HG02884 (cell line): ENCODE measurements at regions not wholly inside any gene's neighbourhood (a gene's known extent, or its start where the extent isn't known, plus 50 kb on each side); places are given as distances from the start of the nearest gene placed in this dataset.
"Not testable (repeated sequence)": the region's sequence is repeated elsewhere in the genome, so short reads cannot be mapped to it uniquely, and the experiment has no call there.

Experiments
- ATAC-seq: cut with Tn5 transposase; IDR thresholded peaks from one replicate; pipeline ENCODE4 v1.9.1; 2021; ENCODE audit warnings: mild to moderate bottlenecking, moderate library complexity; ENCODE audit not compliant: unreplicated experiment

DNA sequence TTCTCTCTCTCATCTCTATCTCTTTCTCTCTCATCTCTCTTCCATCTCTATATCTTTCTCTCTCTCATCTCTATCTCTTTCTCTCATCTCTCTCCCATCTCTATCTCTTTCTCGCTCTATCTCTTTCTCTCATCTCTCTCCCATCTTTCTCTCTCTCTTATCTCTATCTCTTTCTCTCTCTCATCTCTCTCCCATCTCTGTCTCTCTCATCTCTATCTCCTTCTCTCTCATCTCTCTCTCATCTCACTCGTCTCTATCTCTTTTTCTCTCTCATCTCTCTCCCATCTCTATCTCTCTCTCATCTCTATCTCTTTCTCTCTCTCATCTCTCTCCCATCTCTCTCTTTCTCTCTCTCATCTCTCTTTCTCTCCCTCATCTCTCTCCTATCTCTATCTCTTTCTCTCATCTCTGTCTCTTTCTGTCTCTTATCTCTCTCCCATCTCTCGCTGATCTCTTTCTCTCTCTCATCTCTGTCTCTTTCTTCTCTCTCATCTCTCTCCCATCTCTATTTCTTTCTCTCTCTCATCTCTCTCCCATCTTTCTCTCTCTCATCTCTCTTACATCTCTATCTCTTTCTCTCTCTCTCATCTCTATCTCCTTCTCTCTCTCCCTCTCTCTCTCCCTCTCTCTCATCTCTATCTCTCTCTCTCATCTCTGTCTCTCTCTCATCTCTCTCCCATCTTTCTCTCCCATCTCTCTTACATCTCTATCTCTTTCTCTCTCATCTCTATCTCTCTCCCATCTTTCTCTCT lies 388.7 kb downstream of the NPHP4 start:
- ATAC-seq = no peak

GRCh38 chr1:5602718-5603117 lies 389.5 kb downstream of the NPHP4 start:
- not testable (repeated sequence) for ATAC-seq

DNA sequence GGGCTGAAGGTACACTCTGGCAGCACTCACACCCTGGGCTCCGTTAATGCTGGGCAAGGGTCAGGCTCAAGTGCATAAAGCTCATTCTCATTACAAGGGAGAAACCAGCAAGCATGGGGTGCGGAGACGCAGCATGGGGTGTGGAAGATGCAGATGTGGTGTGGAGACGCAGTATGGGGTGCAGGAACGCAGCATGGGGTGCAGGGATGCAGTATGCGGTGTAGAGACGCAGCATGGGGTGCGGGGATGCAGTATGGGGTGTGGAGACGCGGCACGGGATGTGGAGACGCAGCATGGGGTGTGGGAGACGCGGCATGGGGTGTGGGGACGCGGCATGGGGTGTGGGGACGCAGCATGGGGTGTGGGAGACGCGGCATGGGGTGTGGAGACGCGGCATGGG lies 390.7 kb downstream of the NPHP4 start:
- no peak for ATAC-seq

DNA sequence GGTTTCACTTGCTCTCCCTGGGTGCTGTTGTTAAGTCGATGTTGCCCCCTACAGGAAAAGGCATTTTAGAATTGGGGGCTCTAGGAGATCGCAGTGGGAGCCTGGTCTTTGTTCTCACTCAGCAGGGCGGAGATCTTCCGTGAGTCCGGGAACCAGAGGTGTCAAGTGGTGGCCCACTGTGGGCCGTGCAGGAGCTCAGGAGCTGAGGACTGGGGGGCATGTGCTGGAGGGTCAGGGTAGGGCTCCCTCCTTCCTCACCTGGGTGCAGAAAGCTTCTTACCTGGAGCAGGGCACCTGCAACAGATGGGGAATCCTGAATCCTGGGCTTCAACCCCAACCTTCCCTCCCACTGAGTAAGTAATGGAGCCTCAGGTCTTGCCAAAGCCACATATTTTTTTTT lies 392.7 kb downstream of the NPHP4 start:
- ATAC-seq = no peak

- no peak for ATAC-seq
Measured at GRCh38 chr1:5598824-5599395, 393.3 kb downstream of the NPHP4 start.

- ATAC-seq = no peak
Measured at GRCh38 chr1:5597991-5598823, 394.0 kb downstream of the NPHP4 start.

DNA sequence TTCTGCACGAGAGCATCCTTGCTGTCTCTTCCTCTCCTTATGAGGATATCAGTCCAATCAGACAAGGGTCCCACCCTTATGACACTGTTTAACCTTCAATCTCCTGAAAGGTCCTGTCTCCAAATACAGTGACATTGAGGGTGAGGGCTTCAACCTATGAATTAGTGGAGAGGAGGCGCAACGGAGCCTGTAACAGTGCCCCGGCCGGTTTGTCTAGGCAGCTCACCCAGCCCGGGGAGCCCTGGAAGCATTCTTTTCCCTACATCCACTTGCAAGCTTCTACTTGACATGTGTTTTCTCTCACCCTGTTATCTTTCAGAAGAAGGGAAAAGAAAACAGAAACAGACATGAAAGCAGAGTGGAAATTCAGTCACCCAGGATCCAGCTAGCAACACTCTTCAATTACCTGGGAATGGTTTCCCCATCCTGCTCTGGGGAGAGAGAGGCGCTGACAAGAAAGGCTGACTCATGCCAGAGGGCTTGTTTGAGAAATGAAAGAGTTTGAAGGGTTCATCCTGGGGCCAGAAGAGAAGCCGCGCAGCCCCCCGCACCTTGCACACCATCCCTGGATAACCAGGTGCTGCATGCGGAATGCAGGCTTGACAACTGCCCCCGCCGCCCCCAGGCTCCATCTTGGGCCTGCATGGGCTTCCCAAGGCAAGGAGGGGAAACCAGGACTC lies 394.9 kb downstream of the NPHP4 start:
- no peak for ATAC-seq

DNA sequence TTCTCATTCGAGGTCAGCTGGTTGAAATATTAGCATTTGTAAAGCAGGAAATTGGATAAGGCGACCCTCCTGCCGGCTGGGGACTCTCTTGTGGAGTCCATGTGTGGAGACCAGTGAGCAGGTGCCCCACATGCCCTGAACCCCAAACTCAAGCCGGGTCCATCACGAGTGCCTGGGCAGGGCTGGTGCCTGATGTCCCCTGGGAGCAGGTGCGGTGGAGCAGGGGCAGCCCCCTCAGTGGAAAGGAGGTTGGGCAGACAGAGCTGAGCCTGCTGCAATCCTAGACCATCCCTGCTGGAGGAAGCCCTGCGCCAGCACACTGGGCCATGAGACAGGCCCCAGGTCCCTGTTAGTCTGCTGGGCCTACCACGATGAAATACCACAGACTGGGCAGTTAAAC lies 395.6 kb downstream of the NPHP4 start:
- ATAC-seq = no peak

GRCh38 chr1:5595531-5596170 lies 396.6 kb downstream of the NPHP4 start:
- ATAC-seq = no peak

GRCh38 chr1:5594056-5594956 lies 397.9 kb downstream of the NPHP4 start:
- ATAC-seq = no peak

DNA sequence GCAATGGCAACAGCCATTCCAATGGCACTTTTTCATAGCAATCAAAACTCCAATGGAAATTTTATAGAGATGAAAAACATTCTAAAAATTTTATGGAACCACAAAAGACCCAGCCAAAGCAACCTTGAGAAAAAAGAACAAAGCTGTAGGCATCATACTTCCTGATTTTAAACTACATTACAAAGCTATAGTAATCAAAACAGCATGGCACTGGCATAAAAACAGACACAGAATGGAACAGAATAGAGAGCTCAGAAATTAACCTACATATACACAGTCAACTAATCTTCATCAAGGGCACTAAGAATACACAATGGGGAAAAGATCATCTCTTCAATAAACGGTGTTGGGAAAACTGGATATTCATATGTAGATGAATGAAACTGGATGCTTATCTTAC lies 401.5 kb downstream of the NPHP4 start:
- ATAC-seq = no peak

GRCh38 chr1:5586629-5587028 lies 405.6 kb downstream of the NPHP4 start:
- ATAC-seq = no peak

DNA sequence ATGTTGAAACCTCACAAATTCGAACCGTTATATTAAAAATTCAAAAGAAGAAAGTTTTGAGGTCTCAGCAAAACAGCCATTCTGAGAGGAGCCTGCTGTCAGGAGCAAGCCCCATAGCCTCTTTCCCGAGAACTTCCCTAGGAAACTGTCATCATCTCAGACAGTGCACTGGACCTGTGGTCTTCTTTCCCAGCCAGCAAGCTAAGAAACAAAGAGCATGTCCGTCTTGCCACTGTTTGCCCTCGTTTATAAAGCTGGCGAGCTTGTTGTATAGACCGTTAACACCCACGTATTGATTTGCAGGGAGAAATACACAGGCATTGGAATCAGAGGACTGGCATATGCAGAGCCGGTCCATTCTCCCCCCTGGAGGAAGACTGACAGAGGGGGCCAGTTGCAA lies 407.0 kb downstream of the NPHP4 start:
- no peak for ATAC-seq

GRCh38 chr1:5580926-5581325 lies 411.3 kb downstream of the NPHP4 start:
- ATAC-seq = no peak

DNA sequence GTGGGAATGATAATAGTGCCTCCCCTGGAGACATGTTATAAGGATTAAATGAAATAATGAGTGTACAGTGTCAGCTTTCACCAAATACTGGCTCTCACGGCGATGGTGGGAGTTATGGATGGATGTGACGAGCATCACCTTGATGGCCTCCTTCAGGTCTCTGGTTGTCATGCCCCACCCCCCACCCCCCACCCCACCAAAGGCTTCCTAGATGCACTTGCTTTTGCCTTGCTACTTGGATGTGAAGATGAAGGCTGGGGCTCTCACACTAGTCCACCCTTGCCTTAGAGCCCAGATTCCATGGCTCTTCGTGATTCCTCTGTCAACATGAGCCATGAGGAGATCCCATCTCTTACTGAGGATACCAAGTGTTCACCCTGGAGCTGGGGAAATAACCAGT lies 412.3 kb downstream of the NPHP4 start:
- no peak for ATAC-seq

DNA sequence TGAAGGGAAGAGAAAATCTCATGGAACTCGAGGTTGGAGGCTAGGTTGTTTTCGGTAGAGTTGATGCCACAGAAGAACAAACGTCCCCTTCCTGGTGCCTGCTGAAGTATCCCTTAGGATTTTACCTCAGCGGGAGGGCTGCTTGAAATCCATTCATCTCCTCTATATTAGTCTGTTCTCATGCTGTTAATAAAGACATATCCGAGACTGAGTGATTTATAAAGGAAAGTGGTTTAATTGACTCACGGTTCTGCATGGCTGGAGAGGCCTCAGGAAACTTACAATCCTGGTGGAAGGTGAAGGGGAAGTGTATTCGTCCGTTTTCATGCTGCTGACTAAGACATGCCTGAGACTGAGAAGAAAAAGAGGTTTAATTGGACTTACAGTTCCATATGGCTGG lies 413.5 kb downstream of the NPHP4 start:
- ATAC-seq = no peak

DNA sequence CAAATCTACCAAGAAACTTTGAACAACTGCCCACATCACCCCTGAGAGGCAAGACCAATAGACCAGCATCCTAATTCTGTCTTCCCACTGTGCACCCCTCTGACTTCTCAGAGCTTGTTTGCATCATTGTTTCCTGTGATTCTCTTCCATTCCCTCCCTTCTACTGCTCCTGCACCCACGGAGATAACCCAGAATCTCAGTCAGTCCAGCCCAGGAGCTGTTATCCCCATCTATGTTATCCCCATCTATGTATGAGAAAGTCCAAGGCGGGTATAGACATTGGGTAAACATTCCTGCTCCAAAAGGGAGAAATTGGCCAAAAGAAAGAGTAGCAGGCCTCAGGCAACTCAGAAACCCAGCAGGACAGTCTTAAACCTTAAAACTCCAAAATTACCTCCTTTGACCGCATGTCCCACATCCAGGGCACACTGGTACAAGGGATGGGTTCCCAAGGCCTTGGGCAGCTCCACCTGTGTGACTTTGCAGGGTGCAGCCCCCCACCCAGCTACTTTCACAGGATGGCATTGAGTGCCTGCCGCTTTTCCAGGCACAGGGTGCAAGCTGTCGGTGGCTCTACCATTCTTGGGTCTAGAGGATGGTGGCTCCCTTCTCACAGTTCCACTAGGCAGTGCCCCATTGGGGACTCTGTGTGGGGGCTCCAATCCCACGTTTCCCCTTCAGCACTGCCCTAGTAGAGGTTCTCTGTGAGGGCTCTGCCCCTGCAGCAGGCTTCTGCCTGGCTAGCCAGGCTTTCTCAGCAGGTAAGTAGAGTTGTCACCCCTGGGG lies 414.8 kb downstream of the NPHP4 start:
- ATAC-seq = no peak

- no peak for ATAC-seq
Measured at GRCh38 chr1:5576673-5577065, 415.6 kb downstream of the NPHP4 start.

GRCh38 chr1:5576011-5576672 lies 416.1 kb downstream of the NPHP4 start:
- no peak for ATAC-seq
